ENCODE measurements at regions not wholly inside any gene's neighbourhood (a gene's known extent, or its start where the extent isn't known, plus 50 kb on each side); places are given as distances from the start of the nearest gene placed in this dataset.

DNA sequence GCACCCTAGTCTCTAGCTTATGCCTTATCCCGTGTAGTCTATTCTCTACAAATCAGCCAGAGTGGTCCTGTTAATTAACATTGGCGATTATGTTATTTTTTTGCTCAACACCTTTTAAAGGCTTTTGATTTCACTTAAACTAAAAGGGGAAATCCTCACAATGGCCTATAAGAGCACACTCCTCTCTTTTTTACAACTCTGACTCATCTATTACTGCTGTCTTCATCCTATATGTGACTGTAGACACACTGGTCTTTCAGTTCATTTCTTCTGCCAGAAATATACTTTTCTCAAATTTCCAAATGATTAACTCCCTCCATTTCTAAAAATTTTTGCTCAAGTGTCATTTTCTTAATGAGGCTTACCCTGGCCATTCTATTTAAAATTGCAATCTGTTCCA lies 143.4 kb downstream of the NSUN3 start:
- no peak for DNase-seq (ENCODE audit: extremely low read depth, insufficient read length)

DNA sequence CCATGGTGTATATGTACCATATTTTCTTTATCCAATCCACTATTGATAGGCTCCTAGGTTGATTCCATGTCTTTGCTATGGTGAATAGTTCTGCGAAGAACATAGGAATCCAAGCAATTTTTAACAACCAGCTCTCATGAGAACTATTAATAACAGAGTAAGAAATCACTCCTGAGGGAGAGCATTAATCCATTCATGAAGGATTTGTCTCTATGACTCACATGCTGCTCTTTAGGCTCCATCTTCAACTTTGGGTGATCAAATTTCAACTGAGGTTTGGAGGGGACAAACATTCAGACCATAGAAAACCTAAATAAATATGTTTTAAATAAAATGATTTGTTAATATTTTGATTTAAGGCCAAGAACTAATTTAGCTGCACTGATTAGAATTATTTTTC lies 147.4 kb downstream of the NSUN3 start:
- no peak for DNase-seq (ENCODE audit: extremely low read depth, insufficient read length)
- no peak for TF ChIP-seq CTCF (IDR thresholded peaks at IDR 0.05; ENCODE audit: insufficient read depth, low read length, poor library complexity, severe bottlenecking)
- no peaks in the 10 kb centered on the region for H3K27me3 ChIP-seq (replicated peaks; ENCODE audit: control insufficient read depth, insufficient read depth, low read length)
- H3K4me3 ChIP-seq (replicated peaks; ENCODE audit: low read depth, low read length): no peak overlapping the region
- H3K36me3 ChIP-seq (ENCODE audit: control insufficient read depth, insufficient read depth, low read length): no peaks in the 10 kb centered on the region

More for the DNA sequence above, 143.4 kb downstream of the NSUN3 start:
- no peak overlapping the region for H3K4me3 ChIP-seq (replicated peaks; ENCODE audit: low read depth, low read length)
- no peak for TF ChIP-seq CTCF (IDR thresholded peaks at IDR 0.05; ENCODE audit: insufficient read depth, low read length, poor library complexity, severe bottlenecking)
- H3K27me3 ChIP-seq (replicated peaks; ENCODE audit: control insufficient read depth, insufficient read depth, low read length): no peaks in the 10 kb centered on the region
- no peaks in the 10 kb centered on the region for H3K36me3 ChIP-seq (ENCODE audit: control insufficient read depth, insufficient read depth, low read length)

- Histone ChIP-seq H3K27me3 (replicated peaks; ENCODE audit: control insufficient read depth, insufficient read depth, low read length) (no peaks in the 10 kb centered on the region), H3K4me3 (replicated peaks; ENCODE audit: low read depth, low read length) (no peak overlapping the region), H3K36me3 (ENCODE audit: control insufficient read depth, insufficient read depth, low read length) (no peaks in the 10 kb centered on the region)
- TF ChIP-seq CTCF (IDR thresholded peaks at IDR 0.05; ENCODE audit: insufficient read depth, low read length, poor library complexity, severe bottlenecking): no peak
- DNase-seq (ENCODE audit: extremely low read depth, insufficient read length): no peak
Measured at GRCh38 chr3:94217406-94217805, 154.5 kb downstream of the NSUN3 start.

DNA sequence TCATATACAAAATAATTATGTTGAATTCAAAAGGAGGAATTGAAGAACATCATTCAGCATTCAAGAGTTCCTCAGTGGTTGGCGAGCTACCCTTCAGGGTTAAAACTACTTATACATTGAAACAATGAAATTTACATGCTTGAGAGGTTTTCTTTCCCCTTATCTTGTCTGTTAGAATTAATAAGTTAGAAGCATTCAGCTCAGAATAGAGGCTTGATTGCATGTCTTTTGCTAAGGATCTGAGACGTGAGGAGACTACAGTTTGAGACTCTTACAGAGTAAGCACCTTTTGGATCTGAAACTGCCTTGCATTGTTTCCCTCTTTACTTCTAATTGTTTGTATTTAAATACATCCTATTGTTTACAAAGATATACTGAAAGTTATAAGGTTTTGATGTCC lies 157.6 kb downstream of the NSUN3 start:
- TF ChIP-seq CTCF (IDR thresholded peaks at IDR 0.05; ENCODE audit: insufficient read depth, low read length, poor library complexity, severe bottlenecking): no peak
- H3K36me3 ChIP-seq (ENCODE audit: control insufficient read depth, insufficient read depth, low read length): no peaks in the 10 kb centered on the region
- no peak overlapping the region for H3K4me3 ChIP-seq (replicated peaks; ENCODE audit: low read depth, low read length)
- no peak for DNase-seq (ENCODE audit: extremely low read depth, insufficient read length)
- H3K27me3 ChIP-seq (replicated peaks; ENCODE audit: control insufficient read depth, insufficient read depth, low read length): no peaks in the 10 kb centered on the region

GRCh38 chr3:94221829-94222228 lies 159.0 kb downstream of the NSUN3 start:
- no peak for TF ChIP-seq CTCF (IDR thresholded peaks at IDR 0.05; ENCODE audit: insufficient read depth, low read length, poor library complexity, severe bottlenecking)
- Histone ChIP-seq H3K36me3 (ENCODE audit: control insufficient read depth, insufficient read depth, low read length) (no peaks in the 10 kb centered on the region), H3K4me3 (replicated peaks; ENCODE audit: low read depth, low read length) (no peak overlapping the region), H3K27me3 (replicated peaks; ENCODE audit: control insufficient read depth, insufficient read depth, low read length) (no peaks in the 10 kb centered on the region)
- DNase-seq (ENCODE audit: extremely low read depth, insufficient read length): no peak

GRCh38 chr3:94225148-94225865 lies 162.4 kb downstream of the NSUN3 start:
- DNase-seq (ENCODE audit: extremely low read depth, insufficient read length): no peak
- Histone ChIP-seq H3K4me3 (replicated peaks; ENCODE audit: low read depth, low read length) (no peak overlapping the region), H3K27me3 (replicated peaks; ENCODE audit: control insufficient read depth, insufficient read depth, low read length) (no peaks in the 10 kb centered on the region), H3K36me3 (ENCODE audit: control insufficient read depth, insufficient read depth, low read length) (no peaks in the 10 kb centered on the region)
- no peak for TF ChIP-seq CTCF (IDR thresholded peaks at IDR 0.05; ENCODE audit: insufficient read depth, low read length, poor library complexity, severe bottlenecking)
